ENCODE measurements at regions not wholly inside any gene's neighbourhood (a gene's known extent, or its start where the extent isn't known, plus 50 kb on each side); places are given as distances from the start of the nearest gene placed in this dataset.

- no peak overlapping the region for H3K4me3 ChIP-seq (ENCODE audit: low read length in 3 of 3)
- intact Hi-C loops (cut with DNase I), result no loop called here
- DNase-seq (no peak), FAIRE-seq (no peak)
- no peak overlapping the region for H3K27ac ChIP-seq (ENCODE audit: low read depth in 2 of 2, low read length in 2 of 2)
- TF ChIP-seq, protein P1, sequence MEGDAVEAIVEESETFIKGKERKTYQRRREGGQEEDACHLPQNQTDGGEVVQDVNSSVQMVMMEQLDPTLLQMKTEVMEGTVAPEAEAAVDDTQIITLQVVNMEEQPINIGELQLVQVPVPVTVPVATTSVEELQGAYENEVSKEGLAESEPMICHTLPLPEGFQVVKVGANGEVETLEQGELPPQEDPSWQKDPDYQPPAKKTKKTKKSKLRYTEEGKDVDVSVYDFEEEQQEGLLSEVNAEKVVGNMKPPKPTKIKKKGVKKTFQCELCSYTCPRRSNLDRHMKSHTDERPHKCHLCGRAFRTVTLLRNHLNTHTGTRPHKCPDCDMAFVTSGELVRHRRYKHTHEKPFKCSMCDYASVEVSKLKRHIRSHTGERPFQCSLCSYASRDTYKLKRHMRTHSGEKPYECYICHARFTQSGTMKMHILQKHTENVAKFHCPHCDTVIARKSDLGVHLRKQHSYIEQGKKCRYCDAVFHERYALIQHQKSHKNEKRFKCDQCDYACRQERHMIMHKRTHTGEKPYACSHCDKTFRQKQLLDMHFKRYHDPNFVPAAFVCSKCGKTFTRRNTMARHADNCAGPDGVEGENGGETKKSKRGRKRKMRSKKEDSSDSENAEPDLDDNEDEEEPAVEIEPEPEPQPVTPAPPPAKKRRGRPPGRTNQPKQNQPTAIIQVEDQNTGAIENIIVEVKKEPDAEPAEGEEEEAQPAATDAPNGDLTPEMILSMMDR (IDR thresholded peaks at IDR 0.05; ENCODE audit: borderline replicate concordance, extremely low read depth, insufficient read depth), result no peak
- H3K9ac ChIP-seq (ENCODE audit: low read length in 3 of 3), result no peak overlapping the region
- no peaks in the 10 kb centered on the region for H3K9me3 ChIP-seq (ENCODE audit: control insufficient read depth in 2 of 3, insufficient read depth in 1 of 3, low read length in 3 of 3)
- no peaks in the 10 kb centered on the region for H3K27me3 ChIP-seq (ENCODE audit: control insufficient read depth, insufficient read depth, low read length)
- no peaks in the 10 kb centered on the region for H3K36me3 ChIP-seq (ENCODE audit: control insufficient read depth in 2 of 3, insufficient read depth in 3 of 3, low read length in 3 of 3)
- H3K4me1 ChIP-seq (ENCODE audit: control insufficient read depth in 2 of 3, insufficient read depth in 2 of 3, low read depth in 1 of 3, low read length in 3 of 3), result no peaks in the 10 kb centered on the region
These were observed 651.5 kb downstream of the MAFB start for GRCh38 chr20:40037511-40037910.

GRCh38 chr20:40029589-40029988 is 659.4 kb downstream of the MAFB start:
- intact Hi-C loops (cut with DNase I), result no loop called here
- TF ChIP-seq, protein P1 (IDR thresholded peaks at IDR 0.05; ENCODE audit: borderline replicate concordance, extremely low read depth, insufficient read depth), result no peak
- no peaks in the 10 kb centered on the region for H3K9me3 ChIP-seq (ENCODE audit: control insufficient read depth in 2 of 3, insufficient read depth in 1 of 3, low read length in 3 of 3)
- FAIRE-seq (no peak), DNase-seq (no peak)
- no peaks in the 10 kb centered on the region for H3K4me1 ChIP-seq (ENCODE audit: control insufficient read depth in 2 of 3, insufficient read depth in 2 of 3, low read depth in 1 of 3, low read length in 3 of 3)
- H3K36me3 ChIP-seq (ENCODE audit: control insufficient read depth in 2 of 3, insufficient read depth in 3 of 3, low read length in 3 of 3), result no peaks in the 10 kb centered on the region
- H3K27ac ChIP-seq (ENCODE audit: low read depth in 2 of 2, low read length in 2 of 2), result no peak overlapping the region
- H3K4me3 ChIP-seq (ENCODE audit: low read length in 3 of 3), result no peak overlapping the region
- H3K9ac ChIP-seq (ENCODE audit: low read length in 3 of 3), result no peak overlapping the region
- H3K27me3 ChIP-seq (ENCODE audit: control insufficient read depth, insufficient read depth, low read length), result no peaks in the 10 kb centered on the region

- H3K27ac ChIP-seq (ENCODE audit: low read depth in 2 of 2, low read length in 2 of 2), result no peak overlapping the region
- TF ChIP-seq, protein P1 (IDR thresholded peaks at IDR 0.05; ENCODE audit: borderline replicate concordance, extremely low read depth, insufficient read depth), result no peak
- no peak overlapping the region for H3K9ac ChIP-seq (ENCODE audit: low read length in 3 of 3)
- no peak for DNase-seq
- intact Hi-C loops (cut with DNase I), result no loop called here
- H3K27me3 ChIP-seq (ENCODE audit: control insufficient read depth, insufficient read depth, low read length), result no peaks in the 10 kb centered on the region
- no peaks in the 10 kb centered on the region for H3K9me3 ChIP-seq (ENCODE audit: control insufficient read depth in 2 of 3, insufficient read depth in 1 of 3, low read length in 3 of 3)
- H3K4me1 ChIP-seq (ENCODE audit: control insufficient read depth in 2 of 3, insufficient read depth in 2 of 3, low read depth in 1 of 3, low read length in 3 of 3), result no peaks in the 10 kb centered on the region
- no peak overlapping the region for H3K4me3 ChIP-seq (ENCODE audit: low read length in 3 of 3)
- H3K36me3 ChIP-seq (ENCODE audit: control insufficient read depth in 2 of 3, insufficient read depth in 3 of 3, low read length in 3 of 3), result no peaks in the 10 kb centered on the region
- no peak for FAIRE-seq
These were observed 669.5 kb downstream of the MAFB start for GRCh38 chr20:40019510-40019909.

- H3K9me3 ChIP-seq (ENCODE audit: control insufficient read depth in 2 of 3, insufficient read depth in 1 of 3, low read length in 3 of 3), result no peaks in the 10 kb centered on the region
- no peak overlapping the region for H3K27ac ChIP-seq (ENCODE audit: low read depth in 2 of 2, low read length in 2 of 2)
- H3K27me3 ChIP-seq (ENCODE audit: control insufficient read depth, insufficient read depth, low read length), result no peaks in the 10 kb centered on the region
- TF ChIP-seq, protein P1 (IDR thresholded peaks at IDR 0.05; ENCODE audit: borderline replicate concordance, extremely low read depth, insufficient read depth), result no peak
- H3K9ac ChIP-seq (ENCODE audit: low read length in 3 of 3), result no peak overlapping the region
- H3K36me3 ChIP-seq (ENCODE audit: control insufficient read depth in 2 of 3, insufficient read depth in 3 of 3, low read length in 3 of 3), result no peaks in the 10 kb centered on the region
- intact Hi-C loops (cut with DNase I), result no loop called here
- DNase-seq (no peak), FAIRE-seq (no peak)
- no peaks in the 10 kb centered on the region for H3K4me1 ChIP-seq (ENCODE audit: control insufficient read depth in 2 of 3, insufficient read depth in 2 of 3, low read depth in 1 of 3, low read length in 3 of 3)
- H3K4me3 ChIP-seq (ENCODE audit: low read length in 3 of 3), result no peak overlapping the region
These were observed 671.3 kb downstream of the MAFB start for GRCh38 chr20:40017765-40018164.

All from kidney (tissue), 13 donors.